Right atrium auricular region (tissue), 2 donors: ENCODE measurements at regions not wholly inside any gene's neighbourhood (a gene's known extent, or its start where the extent isn't known, plus 50 kb on each side); places are given as distances from the start of the nearest gene placed in this dataset.

Source experiments
- DNase-seq: peaks from one replicate; pipeline ENCODE4 v3.0.0-alpha.2; 2019; ENCODE audit warnings: low spot score
- H3K27ac ChIP-seq, 2 donors: fragments of 200-600 bp; sonication (generic); 1 replicate in 1 of 2; 2 replicates in 1 of 2; pipeline ENCODE4 v1.5.1; 2016 to 2019
- H3K27me3 ChIP-seq, 2 donors: fragments of 200-600 bp; sonication (generic); one replicate each; pipeline versions ENCODE4 v1.5.1 to v1.6.0; 2017 to 2019
- H3K36me3 ChIP-seq: fragments of 200-600 bp; sonication (generic); one replicate; pipeline ENCODE4 v1.5.1; 2016
- H3K4me1 ChIP-seq, 2 donors: fragments of 200-600 bp; sonication (generic); one replicate each; pipeline versions ENCODE4 v1.5.1 to v1.6.0; 2017 to 2019
- H3K4me3 ChIP-seq, 2 donors: fragments of 200-600 bp; sonication (generic); 1 replicate in 1 of 2; 2 replicates in 1 of 2; pipeline ENCODE4 v1.5.1; 2017 to 2019; ENCODE audit warnings: mild to moderate bottlenecking in 1 of 2, moderate library complexity in 1 of 2
- H3K9me3 ChIP-seq, 2 donors: fragments of 200-600 bp; sonication (generic); one replicate each; pipeline ENCODE4 v1.5.1; 2019
- CTCF ChIP-seq, 2 donors: fragments of 200-600 bp; sonication (generic); IDR thresholded peaks; one replicate each; pipeline ENCODE4 v1.5.1; 2019; ENCODE audit warnings: antibody characterized with exemption in 2 of 2

- no peaks in the 10 kb centered on the region for H3K4me1 ChIP-seq
- DNase-seq: no peak
- H3K9me3 ChIP-seq: no peaks in the 10 kb centered on the region
- H3K36me3 ChIP-seq: no peaks in the 10 kb centered on the region
- H3K27ac ChIP-seq: no peak overlapping the region
- TF ChIP-seq CTCF (IDR thresholded peaks at IDR 0.05): no peak
- H3K4me3 ChIP-seq: no peak overlapping the region
- H3K27me3 ChIP-seq: no peaks in the 10 kb centered on the region
Measured at GRCh38 chr1:192735298-192735915, 73.4 kb upstream of the RGS2 start.

- no peak for TF ChIP-seq CTCF (IDR thresholded peaks at IDR 0.05)
- Histone ChIP-seq H3K4me1 (no peaks in the 10 kb centered on the region), H3K36me3 (no peaks in the 10 kb centered on the region), H3K9me3 (peaks cover 0 to 5% of the 10 kb centered on the region in 2 donors), H3K27me3 (no peaks in the 10 kb centered on the region), H3K4me3 (no peak overlapping the region), H3K27ac (no peak overlapping the region)
- no peak for DNase-seq
Measured at GRCh38 chr1:192737306-192737705, 71.5 kb upstream of the RGS2 start.

- Histone ChIP-seq H3K27ac (no peak overlapping the region), H3K9me3 (peaks cover 0 to 5% of the 10 kb centered on the region in 2 donors), H3K27me3 (no peaks in the 10 kb centered on the region), H3K4me1 (no peaks in the 10 kb centered on the region), H3K4me3 (no peak overlapping the region), H3K36me3 (no peaks in the 10 kb centered on the region)
- TF ChIP-seq CTCF (IDR thresholded peaks at IDR 0.05): no peak
- no peak for DNase-seq
Measured at GRCh38 chr1:192739476-192740184, 69.2 kb upstream of the RGS2 start.

- no peaks in the 10 kb centered on the region for H3K36me3 ChIP-seq
- H3K27me3 ChIP-seq: no peaks in the 10 kb centered on the region
- TF ChIP-seq CTCF (IDR thresholded peaks at IDR 0.05): no peak
- peaks cover 0 to 5% of the 10 kb centered on the region in 2 donors for H3K9me3 ChIP-seq
- DNase-seq: no peak
- H3K4me3 ChIP-seq: no peak overlapping the region
- H3K4me1 ChIP-seq: no peaks in the 10 kb centered on the region
- H3K27ac ChIP-seq: no peak overlapping the region
Measured at GRCh38 chr1:192740214-192740613, 68.6 kb upstream of the RGS2 start.

GRCh38 chr1:192741095-192741494 is 67.7 kb upstream of the RGS2 start:
- Histone ChIP-seq H3K36me3 (no peaks in the 10 kb centered on the region), H3K27me3 (no peaks in the 10 kb centered on the region), H3K9me3 (peaks cover 0 to 5% of the 10 kb centered on the region in 2 donors), H3K4me1 (no peaks in the 10 kb centered on the region), H3K4me3 (no peak overlapping the region), H3K27ac (no peak overlapping the region)
- DNase-seq: no peak
- no peak for TF ChIP-seq CTCF (IDR thresholded peaks at IDR 0.05)
